Activated naive CD4-positive, alpha-beta T cell treated with anti-CD3 and anti-CD28 coated beads, Interleukin-2, amount 10 ng/mL, durations not matched to agents 7 days and 5 days (primary cell): ENCODE measurements at regions not wholly inside any gene's neighbourhood (a gene's known extent, or its start where the extent isn't known, plus 50 kb on each side); places are given as distances from the start of the nearest gene placed in this dataset.

Source experiments
- CTCF ChIA-PET: fragments of 350-600 bp; sonication (Branson Sonifier 250); formaldehyde crosslinking; loops from one replicate; lab custom pipeline; 2021; ENCODE audit warnings: antibody characterized with exemption; lab: Charles Lee
- DNase-seq: peaks from one replicate; pipeline ENCODE4 v3.0.0-alpha.2; 2020
- H3K27ac Mint-ChIP-seq: one replicate; pipeline ENCODE4 v1.8.0; 2021; ENCODE audit warnings: mild to moderate bottlenecking, moderate library complexity, mixed read lengths
- H3K27me3 Mint-ChIP-seq: one replicate; pipeline ENCODE4 v1.8.0; 2021; ENCODE audit warnings: mild to moderate bottlenecking, mixed read lengths
- H3K36me3 Mint-ChIP-seq: one replicate; pipeline ENCODE4 v1.8.0; 2021; ENCODE audit warnings: mixed read lengths
- H3K4me1 Mint-ChIP-seq: one replicate; pipeline ENCODE4 v1.8.0; 2021; ENCODE audit warnings: mixed read lengths
- H3K4me3 Mint-ChIP-seq: one replicate; pipeline ENCODE4 v1.8.0; 2021; ENCODE audit warnings: mild to moderate bottlenecking, moderate library complexity, mixed read lengths
- H3K9me3 Mint-ChIP-seq: one replicate; pipeline ENCODE4 v1.8.0; 2021; ENCODE audit warnings: mixed read lengths

GRCh38 chr4:33054656-33055196 is 2334.6 kb downstream of the PCDH7 start:
- CTCF ChIA-PET: no interaction called here
- no peak for DNase-seq
- Mint-ChIP-seq H3K36me3 (no peaks in the 10 kb centered on the region), H3K4me1 (no peaks in the 10 kb centered on the region), H3K27ac (no peak overlapping the region), H3K27me3 (no peaks in the 10 kb centered on the region), H3K9me3 (peaks cover 4% of the 10 kb centered on the region), H3K4me3 (no peak overlapping the region)

GRCh38 chr4:33057736-33058135 is 2337.6 kb downstream of the PCDH7 start:
- H3K27me3 Mint-ChIP-seq: no peaks in the 10 kb centered on the region
- no peak overlapping the region for H3K27ac Mint-ChIP-seq
- no peak for DNase-seq
- CTCF ChIA-PET: no interaction called here
- H3K4me3 Mint-ChIP-seq: no peak overlapping the region
- H3K9me3 Mint-ChIP-seq: peaks cover 3% of the 10 kb centered on the region
- H3K36me3 Mint-ChIP-seq: no peaks in the 10 kb centered on the region
- H3K4me1 Mint-ChIP-seq: no peaks in the 10 kb centered on the region

- no peaks in the 10 kb centered on the region for H3K36me3 Mint-ChIP-seq
- no peak for DNase-seq
- CTCF ChIA-PET: interaction anchor here (0.6 kb wide), 1 partner anchor 94 kb away, joined by 3 read pairs; no protein-coding TSS in a partner anchor
- no peak overlapping the region for H3K27ac Mint-ChIP-seq
- peaks cover 4% of the 10 kb centered on the region for H3K9me3 Mint-ChIP-seq
- H3K4me1 Mint-ChIP-seq: no peaks in the 10 kb centered on the region
- H3K4me3 Mint-ChIP-seq: no peak overlapping the region
- no peaks in the 10 kb centered on the region for H3K27me3 Mint-ChIP-seq
Observed at GRCh38 chr4:33058998-33059397, 2338.8 kb downstream of the PCDH7 start.

GRCh38 chr4:33060674-33061542 is 2340.7 kb downstream of the PCDH7 start:
- DNase-seq: no peak
- no peaks in the 10 kb centered on the region for H3K36me3 Mint-ChIP-seq
- H3K4me1 Mint-ChIP-seq: no peaks in the 10 kb centered on the region
- CTCF ChIA-PET: no interaction called here
- H3K27ac Mint-ChIP-seq: no peak overlapping the region
- no peaks in the 10 kb centered on the region for H3K27me3 Mint-ChIP-seq
- H3K9me3 Mint-ChIP-seq: peaks cover 4% of the 10 kb centered on the region
- H3K4me3 Mint-ChIP-seq: no peak overlapping the region

- Mint-ChIP-seq H3K9me3 (peaks cover 4% of the 10 kb centered on the region), H3K4me3 (no peak overlapping the region), H3K4me1 (no peaks in the 10 kb centered on the region), H3K27ac (no peak overlapping the region), H3K36me3 (no peaks in the 10 kb centered on the region), H3K27me3 (no peaks in the 10 kb centered on the region)
- CTCF ChIA-PET: no interaction called here
- no peak for DNase-seq
Observed at GRCh38 chr4:33061727-33062126, 2341.6 kb downstream of the PCDH7 start.

- no peaks in the 10 kb centered on the region for H3K27me3 Mint-ChIP-seq
- no peak overlapping the region for H3K4me3 Mint-ChIP-seq
- no peaks in the 10 kb centered on the region for H3K36me3 Mint-ChIP-seq
- H3K4me1 Mint-ChIP-seq: no peaks in the 10 kb centered on the region
- CTCF ChIA-PET: no interaction called here
- no peak for DNase-seq
- H3K9me3 Mint-ChIP-seq: peaks cover 4% of the 10 kb centered on the region
- H3K27ac Mint-ChIP-seq: no peak overlapping the region
Observed at GRCh38 chr4:33062155-33062806, 2342.1 kb downstream of the PCDH7 start.

GRCh38 chr4:33063241-33063640 is 2343.1 kb downstream of the PCDH7 start:
- H3K9me3 Mint-ChIP-seq: peaks cover 4% of the 10 kb centered on the region
- H3K4me3 Mint-ChIP-seq: no peak overlapping the region
- DNase-seq: no peak
- no peaks in the 10 kb centered on the region for H3K27me3 Mint-ChIP-seq
- no peaks in the 10 kb centered on the region for H3K36me3 Mint-ChIP-seq
- H3K27ac Mint-ChIP-seq: no peak overlapping the region
- no peaks in the 10 kb centered on the region for H3K4me1 Mint-ChIP-seq
- CTCF ChIA-PET: no interaction called here

GRCh38 chr4:33064238-33064637 is 2344.1 kb downstream of the PCDH7 start:
- H3K9me3 Mint-ChIP-seq: peaks cover 7% of the 10 kb centered on the region
- H3K4me1 Mint-ChIP-seq: no peaks in the 10 kb centered on the region
- no peaks in the 10 kb centered on the region for H3K27me3 Mint-ChIP-seq
- no peak overlapping the region for H3K27ac Mint-ChIP-seq
- no peak for DNase-seq
- CTCF ChIA-PET: no interaction called here
- no peak overlapping the region for H3K4me3 Mint-ChIP-seq
- no peaks in the 10 kb centered on the region for H3K36me3 Mint-ChIP-seq

GRCh38 chr4:33065749-33066148 is 2345.6 kb downstream of the PCDH7 start:
- no peaks in the 10 kb centered on the region for H3K36me3 Mint-ChIP-seq
- CTCF ChIA-PET: no interaction called here
- no peak overlapping the region for H3K27ac Mint-ChIP-seq
- no peak for DNase-seq
- H3K27me3 Mint-ChIP-seq: no peaks in the 10 kb centered on the region
- no peaks in the 10 kb centered on the region for H3K4me1 Mint-ChIP-seq
- no peak overlapping the region for H3K4me3 Mint-ChIP-seq
- peaks cover 11% of the 10 kb centered on the region for H3K9me3 Mint-ChIP-seq

- H3K36me3 Mint-ChIP-seq: no peaks in the 10 kb centered on the region
- H3K27ac Mint-ChIP-seq: no peak overlapping the region
- peaks cover 13% of the 10 kb centered on the region for H3K9me3 Mint-ChIP-seq
- H3K4me3 Mint-ChIP-seq: no peak overlapping the region
- DNase-seq: no peak
- no peaks in the 10 kb centered on the region for H3K4me1 Mint-ChIP-seq
- H3K27me3 Mint-ChIP-seq: no peaks in the 10 kb centered on the region
- CTCF ChIA-PET: no interaction called here
Observed at GRCh38 chr4:33067221-33067620, 2347.1 kb downstream of the PCDH7 start.

- CTCF ChIA-PET: no interaction called here
- H3K4me3 Mint-ChIP-seq: no peak overlapping the region
- no peaks in the 10 kb centered on the region for H3K4me1 Mint-ChIP-seq
- DNase-seq: no peak
- no peak overlapping the region for H3K27ac Mint-ChIP-seq
- no peaks in the 10 kb centered on the region for H3K27me3 Mint-ChIP-seq
- H3K36me3 Mint-ChIP-seq: no peaks in the 10 kb centered on the region
- H3K9me3 Mint-ChIP-seq: peaks cover 11% of the 10 kb centered on the region
Observed at GRCh38 chr4:33068539-33068938, 2348.4 kb downstream of the PCDH7 start.

GRCh38 chr4:33071535-33071934 is 2351.4 kb downstream of the PCDH7 start:
- H3K9me3 Mint-ChIP-seq: peaks cover 11% of the 10 kb centered on the region
- H3K27me3 Mint-ChIP-seq: no peaks in the 10 kb centered on the region
- no peaks in the 10 kb centered on the region for H3K36me3 Mint-ChIP-seq
- no peak overlapping the region for H3K4me3 Mint-ChIP-seq
- H3K27ac Mint-ChIP-seq: no peak overlapping the region
- CTCF ChIA-PET: no interaction called here
- DNase-seq: no peak
- no peaks in the 10 kb centered on the region for H3K4me1 Mint-ChIP-seq

GRCh38 chr4:33072298-33073089 is 2352.3 kb downstream of the PCDH7 start:
- no peaks in the 10 kb centered on the region for H3K27me3 Mint-ChIP-seq
- peaks cover 11% of the 10 kb centered on the region for H3K9me3 Mint-ChIP-seq
- CTCF ChIA-PET: no interaction called here
- no peaks in the 10 kb centered on the region for H3K36me3 Mint-ChIP-seq
- H3K4me1 Mint-ChIP-seq: no peaks in the 10 kb centered on the region
- no peak overlapping the region for H3K4me3 Mint-ChIP-seq
- H3K27ac Mint-ChIP-seq: no peak overlapping the region
- no peak for DNase-seq

GRCh38 chr4:33073811-33074210 is 2353.6 kb downstream of the PCDH7 start:
- CTCF ChIA-PET: no interaction called here
- Mint-ChIP-seq H3K4me3 (no peak overlapping the region), H3K4me1 (no peaks in the 10 kb centered on the region), H3K9me3 (peaks cover 10% of the 10 kb centered on the region), H3K36me3 (no peaks in the 10 kb centered on the region), H3K27ac (no peak overlapping the region), H3K27me3 (no peaks in the 10 kb centered on the region)
- no peak for DNase-seq
